Activated CD4-positive, alpha-beta T cell treated with anti-CD3 and anti-CD28 coated beads for 1 hour (primary cell): ENCODE measurements at regions not wholly inside any gene's neighbourhood (a gene's known extent, or its start where the extent isn't known, plus 50 kb on each side); places are given as distances from the start of the nearest gene placed in this dataset.
"Not testable (repeated sequence)": the region's sequence is repeated elsewhere in the genome, so short reads cannot be mapped to it uniquely, and the experiment has no call there.

ENCODE experiments used
- DNase-seq: peaks from one replicate; pipeline ENCODE4 v3.0.0-alpha.2; 2020

DNA sequence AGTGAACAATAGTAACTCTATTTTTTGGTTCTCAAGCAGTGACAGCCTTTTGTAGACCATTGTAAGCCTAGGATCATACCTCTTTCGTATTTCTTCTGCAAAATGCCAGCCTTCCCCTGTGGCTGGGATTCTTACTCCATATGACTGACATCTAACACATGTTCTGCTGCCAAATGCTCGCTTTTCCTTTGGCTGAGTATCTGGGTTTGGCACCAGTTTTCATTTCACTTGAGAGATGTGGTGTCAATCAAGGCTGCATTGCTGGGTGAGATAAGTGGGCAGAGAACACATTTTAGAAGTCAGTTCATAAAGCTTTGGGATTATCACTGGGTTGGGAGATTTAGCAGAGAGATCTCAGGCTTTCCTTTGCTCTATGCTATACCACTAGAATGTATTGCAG is 514.7 kb upstream of the SGO1 start:
- no peak for DNase-seq

DNA sequence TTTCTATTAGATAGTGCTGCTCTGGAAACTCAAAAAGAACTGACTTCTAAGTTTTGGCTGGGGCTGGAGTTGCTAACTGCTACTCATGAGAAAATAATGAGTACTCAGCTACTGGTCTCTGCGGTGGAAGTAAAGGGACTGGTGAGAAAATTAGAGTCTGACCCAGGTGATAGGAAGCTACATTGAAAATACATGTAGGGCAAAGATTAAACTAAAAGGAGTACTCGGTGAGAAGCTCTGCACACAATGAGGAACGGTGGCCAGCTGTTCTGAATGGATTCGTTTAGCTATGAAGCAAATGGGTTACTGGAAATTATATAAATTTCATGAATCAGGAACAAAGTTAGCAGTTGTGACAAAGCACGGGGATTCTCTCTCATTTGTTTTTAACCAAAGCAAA is 512.9 kb upstream of the SGO1 start:
- no peak for DNase-seq

- DNase-seq, result no peak
Measured at GRCh38 chr3:20696388-20697150, 510.6 kb upstream of the SGO1 start.

DNA sequence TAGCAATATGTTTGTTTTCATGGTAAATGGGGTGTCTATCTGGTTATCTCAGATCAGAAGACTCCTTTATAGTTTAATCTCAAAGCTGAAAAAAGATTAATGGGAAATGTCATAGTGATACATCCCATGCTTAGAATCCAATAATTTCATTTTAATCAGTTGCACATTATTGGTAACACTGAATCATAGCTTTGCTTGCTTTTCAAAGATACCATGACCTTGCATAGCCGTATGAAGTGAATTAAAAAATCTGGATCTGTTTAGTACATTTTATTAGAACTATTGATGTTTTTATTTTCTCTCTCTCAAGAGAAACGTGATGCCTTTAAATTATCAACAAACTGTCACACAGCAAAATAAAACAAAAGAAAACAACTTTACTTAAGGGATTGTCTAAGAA is 506.7 kb upstream of the SGO1 start:
- DNase-seq, result no peak

- DNase-seq, result no peak
Measured at GRCh38 chr3:20683910-20684309, 497.9 kb upstream of the SGO1 start.

- DNase-seq, result no peak
Measured at GRCh38 chr3:20682573-20682972, 496.6 kb upstream of the SGO1 start.

DNA sequence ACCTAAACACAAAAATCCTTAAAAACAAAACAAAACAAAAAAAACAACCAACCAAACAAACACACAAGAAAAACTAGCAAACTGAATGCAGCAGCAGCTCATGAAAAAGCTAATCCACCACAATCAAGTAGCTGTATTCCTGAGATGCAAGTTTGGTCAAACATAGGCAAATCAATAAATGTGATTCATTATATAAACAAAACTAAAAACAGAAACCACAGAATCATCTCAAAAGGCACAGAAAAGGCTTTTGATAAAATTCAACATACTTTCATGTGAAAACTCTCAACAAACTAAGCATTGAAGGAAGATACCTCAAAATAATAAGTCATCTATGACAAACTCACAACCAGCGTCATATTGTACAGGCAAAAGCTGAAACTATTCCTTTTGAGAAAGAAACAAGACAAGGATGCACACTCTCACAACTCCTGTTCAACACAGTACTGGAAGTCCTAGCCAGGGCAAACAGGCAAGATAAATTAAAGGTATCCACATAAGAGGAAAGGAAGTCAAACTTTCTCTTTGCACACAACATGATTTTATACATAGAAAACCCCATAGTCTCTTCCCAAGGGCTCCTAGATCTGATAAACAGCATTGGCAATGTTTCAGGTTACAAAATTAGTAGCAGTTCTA is 495.1 kb upstream of the SGO1 start:
- no peak for DNase-seq

DNA sequence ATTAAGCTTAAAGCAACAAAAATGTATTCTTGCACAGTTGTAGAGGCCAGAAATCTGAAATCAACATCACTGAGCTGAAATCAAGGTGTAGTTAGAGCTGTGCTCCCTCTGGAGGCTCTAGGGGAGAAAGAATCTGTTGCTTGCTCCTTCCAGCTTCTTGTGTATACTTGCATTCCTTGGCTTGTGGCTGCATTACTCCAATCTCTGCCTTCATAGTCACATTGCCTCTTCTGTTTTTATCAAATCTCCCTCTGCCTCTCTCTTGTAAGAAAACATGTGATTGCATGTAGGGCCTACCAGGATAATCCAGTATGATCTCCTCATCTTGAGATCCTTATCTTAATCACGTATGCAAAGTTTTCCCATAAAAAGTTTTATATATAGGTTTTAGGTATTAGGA is 487.9 kb upstream of the SGO1 start:
- DNase-seq, result no peak

- DNase-seq, result no peak
Measured at GRCh38 chr3:20669675-20670074, 483.7 kb upstream of the SGO1 start.

DNA sequence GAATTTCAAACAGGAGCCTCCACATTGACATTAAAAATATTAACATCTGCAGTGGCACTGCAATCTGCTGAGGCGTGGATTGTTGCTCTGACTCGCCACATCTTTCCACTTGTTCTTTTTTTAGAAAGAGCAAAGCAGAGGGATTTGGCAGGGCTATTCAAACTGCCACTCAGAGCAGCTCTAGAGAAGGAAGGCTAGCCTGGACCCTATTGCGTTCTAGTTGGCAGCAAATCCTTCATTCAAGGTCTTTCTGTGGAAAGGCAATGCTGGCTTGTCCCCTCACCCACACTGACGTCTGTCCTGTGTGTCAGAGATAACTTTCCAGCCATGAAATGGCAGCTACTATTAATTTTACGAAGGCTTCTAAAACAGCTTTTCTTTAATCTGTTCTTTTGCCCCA is 483.2 kb upstream of the SGO1 start:
- no peak for DNase-seq

GRCh38 chr3:20668411-20668810 is 482.4 kb upstream of the SGO1 start:
- no peak for DNase-seq

DNA sequence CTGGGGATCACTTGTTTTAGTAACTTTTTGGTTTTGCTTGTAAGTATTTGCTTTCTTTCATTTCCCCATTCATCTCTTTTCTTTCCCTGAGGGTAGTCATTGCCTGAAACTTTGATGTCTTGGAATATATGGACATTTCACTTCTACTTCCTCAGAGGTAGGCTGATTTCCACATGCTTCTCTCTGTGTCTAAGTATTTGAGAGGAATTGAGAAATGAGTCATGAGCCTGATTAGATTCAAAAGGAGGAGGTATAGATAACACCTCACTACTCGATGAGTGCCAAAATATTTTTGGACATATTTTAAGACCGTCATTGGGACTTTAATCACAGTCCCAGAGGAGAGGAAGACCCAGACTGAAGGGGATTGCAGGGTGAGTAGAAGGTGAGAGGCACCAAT is 480.1 kb upstream of the SGO1 start:
- no peak for DNase-seq

- DNase-seq, result no peak
Measured at GRCh38 chr3:20658491-20658890, 472.5 kb upstream of the SGO1 start.

- no peak for DNase-seq
Measured at GRCh38 chr3:20657560-20657959, 471.6 kb upstream of the SGO1 start.

- DNase-seq, result no peak
Measured at GRCh38 chr3:20652231-20652986, 466.4 kb upstream of the SGO1 start.

- no peak for DNase-seq
Measured at GRCh38 chr3:20648921-20649381, 462.9 kb upstream of the SGO1 start.

- no peak for DNase-seq
Measured at GRCh38 chr3:20648294-20648693, 462.3 kb upstream of the SGO1 start.

GRCh38 chr3:20646425-20646824 is 460.4 kb upstream of the SGO1 start:
- no peak for DNase-seq

GRCh38 chr3:20645340-20645739 is 459.3 kb upstream of the SGO1 start:
- DNase-seq, result no peak

- no peak for DNase-seq
Measured at GRCh38 chr3:20637729-20638128, 451.7 kb upstream of the SGO1 start.

DNA sequence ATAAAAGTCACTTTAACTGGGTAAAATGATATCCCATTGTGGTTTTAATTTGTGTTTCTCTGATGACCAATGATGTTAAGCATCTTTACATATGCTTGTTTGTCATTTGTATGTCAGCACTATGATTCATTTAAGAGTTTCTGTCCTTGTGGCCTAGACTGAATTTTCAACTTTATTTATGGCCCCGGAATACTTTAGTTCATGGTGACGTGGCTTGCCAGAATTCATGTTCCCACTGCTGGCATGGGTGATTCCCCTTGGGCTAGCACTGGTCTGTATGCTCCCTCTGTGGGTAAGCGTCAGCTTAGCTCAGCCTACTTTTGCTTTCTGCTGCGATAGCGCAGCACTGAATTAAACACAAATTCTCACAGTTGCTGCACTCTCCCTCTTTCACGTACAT is 436.3 kb upstream of the SGO1 start:
- no peak for DNase-seq

DNA sequence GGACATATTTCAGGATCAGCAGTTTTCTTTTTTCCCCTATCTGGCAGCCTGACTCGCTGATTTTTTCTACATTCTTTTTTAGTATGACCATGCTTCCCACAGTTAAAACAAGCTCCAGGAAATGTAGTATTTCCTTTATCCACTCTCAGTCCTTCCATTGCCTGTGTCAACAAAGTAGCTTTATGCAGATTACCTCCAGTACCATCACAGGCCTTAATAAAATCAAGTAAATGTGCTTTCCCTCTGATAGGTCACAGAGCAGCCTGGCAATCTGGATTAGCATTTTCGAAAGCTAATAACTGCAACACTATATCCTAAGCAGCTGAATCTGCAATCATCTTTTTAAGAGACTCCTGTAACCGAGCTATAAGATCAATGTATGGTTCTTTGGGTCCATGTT is 432.6 kb upstream of the SGO1 start:
- not testable (repeated sequence) for DNase-seq

DNA sequence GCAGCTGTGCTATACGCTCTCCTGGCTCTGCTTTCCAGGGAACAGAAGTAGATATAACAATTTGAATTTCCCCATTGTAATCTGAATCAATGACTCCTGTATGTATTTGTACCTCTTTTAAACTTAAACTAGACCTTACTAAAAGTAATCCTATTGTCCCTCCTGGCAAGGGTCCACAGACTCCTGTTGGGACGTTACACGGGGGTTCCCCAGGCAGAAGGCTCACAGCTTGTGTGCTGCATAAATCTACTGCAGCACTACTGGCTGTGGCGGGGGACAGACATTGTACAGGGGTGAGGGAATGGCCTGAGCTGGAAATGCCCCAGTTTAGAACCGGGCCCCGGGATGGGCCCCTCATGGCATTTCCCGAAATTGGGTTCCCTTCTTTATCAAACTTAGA is 432.2 kb upstream of the SGO1 start:
- DNase-seq, result not testable (repeated sequence)

DNA sequence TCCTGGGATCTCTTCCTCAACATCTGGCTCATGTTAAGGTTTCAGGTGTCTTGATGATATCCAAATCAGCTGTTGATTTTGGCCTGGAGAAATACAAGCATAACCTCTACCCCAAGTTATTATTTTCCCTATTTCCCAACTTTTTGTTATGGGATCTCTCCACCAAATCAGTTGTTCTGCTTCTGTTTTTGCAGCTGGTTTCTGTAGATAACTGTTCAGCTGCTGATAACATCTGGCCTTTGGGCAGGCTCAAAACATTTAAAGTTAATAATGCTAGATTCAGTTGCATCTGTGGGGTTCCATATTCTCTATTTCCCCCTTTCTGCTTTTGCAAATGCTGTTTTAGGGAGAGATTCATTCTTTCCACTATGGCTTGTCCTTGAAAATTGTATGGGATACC is 430.0 kb upstream of the SGO1 start:
- DNase-seq, result not testable (repeated sequence)
